ENCODE measurements at regions not wholly inside any gene's neighbourhood (a gene's known extent, or its start where the extent isn't known, plus 50 kb on each side); places are given as distances from the start of the nearest gene placed in this dataset.

- Histone ChIP-seq H3K4me3 (no peak overlapping the region), H2AFZ (ENCODE audit: control insufficient read depth, low read depth, low read length) (no peak overlapping the region), H3K79me2 (ENCODE audit: control insufficient read depth, insufficient read depth, low read length) (no peaks in the 10 kb centered on the region), H3K4me1 (ENCODE audit: control insufficient read depth, insufficient read depth, low read length) (no peaks in the 10 kb centered on the region), H4K20me1 (ENCODE audit: control insufficient read depth, insufficient read depth) (no peaks in the 10 kb centered on the region), H3K9ac (ENCODE audit: control insufficient read depth, insufficient read depth, low read length) (no peak overlapping the region), H3K27ac (ENCODE audit: control insufficient read depth, insufficient read depth) (no peak overlapping the region), H3K36me3 (ENCODE audit: control insufficient read depth in 2 of 2, insufficient read depth in 2 of 2, low read length in 1 of 2) (no peaks in the 10 kb centered on the region), H3K9me3 (replicated peaks; ENCODE audit: control insufficient read depth, insufficient read depth, low read length) (no peaks in the 10 kb centered on the region), H3K4me2 (ENCODE audit: control insufficient read depth, insufficient read depth) (no peak overlapping the region), H3K27me3 (replicated peaks in 1 of 2; ENCODE audit: control insufficient read depth in 2 of 2, insufficient read depth in 2 of 2, low read length in 1 of 2) (no peaks in the 10 kb centered on the region)
- ChIA-PET RAD21 (ENCODE audit: unreplicated experiment) (no interaction called here), CTCF (no interaction called here), POLR2A (no interaction called here), SMC1A (ENCODE audit: uncharacterized antibody, unreplicated experiment) (no interaction called here)
- in situ Hi-C loops (cut with MboI) = no loop called here
- no TSS peak for BruUV-seq (replicated peaks)
- intact Hi-C loops (cut with micrococcal nuclease; ENCODE audit: unreplicated experiment) = no loop called here
- DNase-seq (ENCODE audit: low read depth, low spot score) = no peak
- WGBS (ENCODE audit: insufficient coverage, insufficient replicate concordance, low lambda C conversion rate, missing lambda C conversion rate) = 33% methylated on average over 3 of the region's 3 CpGs
- ATAC-seq = no peak
- TF ChIP-seq MAX (IDR thresholded peaks at IDR 0.05; ENCODE audit: low read depth, low read length) (no peak), CHD4 (IDR thresholded peaks at IDR 0.05) (no peak), EZH2 (IDR thresholded peaks at IDR 0.05; ENCODE audit: borderline replicate concordance, control insufficient read depth, low read depth, low read length) (no peak)
- no peak for FAIRE-seq
Observed at GRCh38 chr4:129410115-129410514, 314.2 kb downstream of the C4orf33 start.

GRCh38 chr4:129415004-129415403 is 319.1 kb downstream of the C4orf33 start:
- Histone ChIP-seq H3K4me1 (ENCODE audit: control insufficient read depth, insufficient read depth, low read length) (no peaks in the 10 kb centered on the region), H3K4me2 (ENCODE audit: control insufficient read depth, insufficient read depth) (no peak overlapping the region), H3K9me3 (replicated peaks; ENCODE audit: control insufficient read depth, insufficient read depth, low read length) (no peaks in the 10 kb centered on the region), H2AFZ (ENCODE audit: control insufficient read depth, low read depth, low read length) (no peak overlapping the region), H3K4me3 (no peak overlapping the region), H3K36me3 (ENCODE audit: control insufficient read depth in 2 of 2, insufficient read depth in 2 of 2, low read length in 1 of 2) (no peaks in the 10 kb centered on the region), H3K79me2 (ENCODE audit: control insufficient read depth, insufficient read depth, low read length) (no peaks in the 10 kb centered on the region), H3K9ac (ENCODE audit: control insufficient read depth, insufficient read depth, low read length) (no peak overlapping the region), H4K20me1 (ENCODE audit: control insufficient read depth, insufficient read depth) (no peaks in the 10 kb centered on the region), H3K27me3 (replicated peaks in 1 of 2; ENCODE audit: control insufficient read depth in 2 of 2, insufficient read depth in 2 of 2, low read length in 1 of 2) (no peaks in the 10 kb centered on the region), H3K27ac (ENCODE audit: control insufficient read depth, insufficient read depth) (no peak overlapping the region)
- ChIA-PET POLR2A (no interaction called here), SMC1A (ENCODE audit: uncharacterized antibody, unreplicated experiment) (interaction anchor here (0.6 kb wide), 1 partner anchor 424 kb away, joined by 3 read pairs; no protein-coding TSS in a partner anchor), CTCF (interaction anchor here (0.5 kb wide), 1 partner anchor 140 kb away, joined by 3 read pairs; no protein-coding TSS in a partner anchor), RAD21 (ENCODE audit: unreplicated experiment) (no interaction called here)
- ATAC-seq (no peak), DNase-seq (ENCODE audit: low read depth, low spot score) (no peak), FAIRE-seq (no peak)
- intact Hi-C loops (cut with micrococcal nuclease; ENCODE audit: unreplicated experiment) (no loop called here), in situ Hi-C loops (cut with MboI) (no loop called here)
- 27% methylated on average over 1 of the region's 1 CpG for WGBS (ENCODE audit: insufficient coverage, insufficient replicate concordance, low lambda C conversion rate, missing lambda C conversion rate)
- no TSS peak for BruUV-seq (replicated peaks)
- TF ChIP-seq SMAD1 (IDR thresholded peaks at IDR 0.05; ENCODE audit: low read depth, partially characterized antibody) = no peak
- TF ChIP-seq BMI1 (IDR thresholded peaks at IDR 0.05; ENCODE audit: borderline replicate concordance) = no peak
- no peak for TF ChIP-seq CREM (IDR thresholded peaks at IDR 0.05; ENCODE audit: low read depth)
- no peak for TF ChIP-seq JUND (IDR thresholded peaks at IDR 0.05; ENCODE audit: low read depth, low read length)
- TF ChIP-seq ZNF622 (IDR thresholded peaks at IDR 0.05) = no peak
- TF ChIP-seq RB1 (IDR thresholded peaks at IDR 0.05; ENCODE audit: borderline replicate concordance) = no peak
- TF ChIP-seq NR2C2 (IDR thresholded peaks at IDR 0.05; ENCODE audit: borderline replicate concordance, control insufficient read depth, insufficient read length, low read depth) = no peak
- no peak for TF ChIP-seq SREBF1 (IDR thresholded peaks at IDR 0.05; ENCODE audit: low read length)
- TF ChIP-seq CREB1 (IDR thresholded peaks at IDR 0.05; ENCODE audit: low read depth) = no peak
- no peak for TF ChIP-seq RAD21 (IDR thresholded peaks at IDR 0.05; ENCODE audit: insufficient read depth, low read depth, low read length)
- no peak for TF ChIP-seq RBBP5 (conservative IDR thresholded peaks at IDR 0.05)
- TF ChIP-seq STAT1 (conservative IDR thresholded peaks at IDR 0.05) = no peak
- TF ChIP-seq IKZF1 (conservative IDR thresholded peaks at IDR 0.05) = no peak
- TF ChIP-seq IKZF2 (IDR thresholded peaks at IDR 0.05) = no peak

All from GM12878 (cell line).